HFFc6 (cell line): ENCODE measurements at regions not wholly inside any gene's neighbourhood (a gene's known extent, or its start where the extent isn't known, plus 50 kb on each side); places are given as distances from the start of the nearest gene placed in this dataset.

Experiments
- DNase-seq: peaks from one replicate; pipeline ENCODE4 v3.0.0-alpha.2; 2018
- H3K27ac Mint-ChIP-seq: 2 replicates; pipeline ENCODE4 v1.8.0; 2020; ENCODE audit warnings: mild to moderate bottlenecking, mixed read lengths
- H3K27me3 Mint-ChIP-seq: 2 replicates; pipeline ENCODE4 v1.8.0; 2021; ENCODE audit warnings: mild to moderate bottlenecking, moderate library complexity, mixed read lengths; ENCODE audit not compliant: insufficient read depth
- H3K36me3 Mint-ChIP-seq: 2 replicates; pipeline ENCODE4 v1.8.0; 2021; ENCODE audit warnings: low read depth, mixed read lengths
- H3K4me1 Mint-ChIP-seq: 2 replicates; pipeline ENCODE4 v1.8.0; 2020; ENCODE audit warnings: low read depth, mixed read lengths
- H3K4me3 Mint-ChIP-seq: 2 replicates; pipeline ENCODE4 v1.8.0; 2020; ENCODE audit warnings: mild to moderate bottlenecking, moderate library complexity, mixed read lengths
- H3K9me3 Mint-ChIP-seq: 2 replicates; pipeline ENCODE4 v1.8.0; 2020; ENCODE audit warnings: mild to moderate bottlenecking, mixed read lengths
- CTCF ChIP-seq: fragments of 200-600 bp; sonication (generic); IDR thresholded peaks from 2 replicates; pipeline ENCODE4 v1.5.0; 2021; ENCODE audit warnings: antibody characterized with exemption, mild to moderate bottlenecking

- Mint-ChIP-seq H3K4me1 (no peaks in the 10 kb centered on the region), H3K9me3 (peaks cover 8% of the 10 kb centered on the region), H3K36me3 (no peaks in the 10 kb centered on the region), H3K27me3 (peaks cover 2% of the 10 kb centered on the region; the same call in 1 of the 2 replicates), H3K27ac (no peak overlapping the region), H3K4me3 (no peak overlapping the region)
- no peak for TF ChIP-seq CTCF
- no peak for DNase-seq
Observed at GRCh38 chr5:2157372-2157771, 274.6 kb upstream of the IRX4 start.

- Mint-ChIP-seq H3K36me3 (no peaks in the 10 kb centered on the region), H3K27me3 (peaks cover 4% of the 10 kb centered on the region), H3K4me1 (no peaks in the 10 kb centered on the region), H3K9me3 (peaks cover 3% of the 10 kb centered on the region), H3K4me3 (no peak overlapping the region), H3K27ac (no peak overlapping the region)
- no peak for TF ChIP-seq CTCF
- DNase-seq = no peak
Observed at GRCh38 chr5:2156358-2157059, 273.8 kb upstream of the IRX4 start.

- no peak for TF ChIP-seq CTCF
- Mint-ChIP-seq H3K4me1 (no peaks in the 10 kb centered on the region), H3K4me3 (no peak overlapping the region), H3K36me3 (no peaks in the 10 kb centered on the region), H3K27ac (no peak overlapping the region), H3K9me3 (no peaks in the 10 kb centered on the region; the same call in 1 of the 2 replicates), H3K27me3 (peaks cover 4% of the 10 kb centered on the region)
- DNase-seq = no peak
Observed at GRCh38 chr5:2155556-2155955, 272.8 kb upstream of the IRX4 start.

- DNase-seq = no peak
- H3K27me3 Mint-ChIP-seq = peaks cover 4% of the 10 kb centered on the region
- no peak for TF ChIP-seq CTCF
- H3K4me1 Mint-ChIP-seq = peaks cover 6% of the 10 kb centered on the region; the same call in 1 of the 2 replicates
- H3K27ac Mint-ChIP-seq = no peak overlapping the region
- no peak overlapping the region for H3K4me3 Mint-ChIP-seq
- H3K9me3 Mint-ChIP-seq = no peaks in the 10 kb centered on the region; the same call in 1 of the 2 replicates
- H3K36me3 Mint-ChIP-seq = no peaks in the 10 kb centered on the region
Observed at GRCh38 chr5:2153802-2154201, 271.1 kb upstream of the IRX4 start.

- Mint-ChIP-seq H3K9me3 (no peaks in the 10 kb centered on the region; the same call in 1 of the 2 replicates), H3K4me3 (no peak overlapping the region), H3K27me3 (peaks cover 4% of the 10 kb centered on the region), H3K4me1 (peaks cover 7% of the 10 kb centered on the region; the same call in 1 of the 2 replicates), H3K27ac (no peak overlapping the region), H3K36me3 (no peaks in the 10 kb centered on the region)
- no peak for DNase-seq
- TF ChIP-seq CTCF = no peak
Observed at GRCh38 chr5:2153350-2153749, 270.6 kb upstream of the IRX4 start.
